GM12864 (cell line): ENCODE measurements at regions not wholly inside any gene's neighbourhood (a gene's known extent, or its start where the extent isn't known, plus 50 kb on each side); places are given as distances from the start of the nearest gene placed in this dataset.
"Not testable (repeated sequence)": the region's sequence is repeated elsewhere in the genome, so short reads cannot be mapped to it uniquely, and the experiment has no call there.

Experiments
- DNase-seq: peaks from one replicate; pipeline ENCODE4 v3.0.0-alpha.2; 2011; ENCODE audit warnings: low read depth
- H3K4me3 ChIP-seq: 2 replicates; pipeline ENCODE4 v1.5.1; 2011; ENCODE audit warnings: mild to moderate bottlenecking, low read depth, low read length, control low read depth
- CTCF ChIP-seq: IDR thresholded peaks from 2 replicates; pipeline ENCODE4 v1.5.1; 2011; ENCODE audit warnings: low read depth, mild to moderate bottlenecking, moderate library complexity, low read length, control low read depth, inconsistent platforms; ENCODE audit errors: missing control alignments

GRCh38 chr16:80105160-80105559, 435.6 kb upstream of the DYNLRB2 start:
- H3K4me3 ChIP-seq: no peak overlapping the region
- DNase-seq: no peak
- TF ChIP-seq CTCF: no peak

- DNase-seq: no peak
- no peak overlapping the region for H3K4me3 ChIP-seq
- TF ChIP-seq CTCF: no peak
Measured at GRCh38 chr16:80104401-80104800, 436.4 kb upstream of the DYNLRB2 start.

- TF ChIP-seq CTCF: no peak
- H3K4me3 ChIP-seq: no peak overlapping the region
- no peak for DNase-seq
Measured at GRCh38 chr16:80103463-80103862, 437.3 kb upstream of the DYNLRB2 start.

- DNase-seq: no peak
- TF ChIP-seq CTCF: no peak
- H3K4me3 ChIP-seq: no peak overlapping the region
Measured at GRCh38 chr16:80100846-80101451, 439.8 kb upstream of the DYNLRB2 start.

GRCh38 chr16:80100186-80100585, 440.6 kb upstream of the DYNLRB2 start:
- TF ChIP-seq CTCF: no peak
- DNase-seq: no peak
- H3K4me3 ChIP-seq: no peak overlapping the region

GRCh38 chr16:80097098-80097497, 443.7 kb upstream of the DYNLRB2 start:
- TF ChIP-seq CTCF: no peak
- DNase-seq: no peak
- no peak overlapping the region for H3K4me3 ChIP-seq

- H3K4me3 ChIP-seq: no peak overlapping the region
- no peak for TF ChIP-seq CTCF
- no peak for DNase-seq
Measured at GRCh38 chr16:80092681-80093080, 448.1 kb upstream of the DYNLRB2 start.

GRCh38 chr16:80091453-80091852, 449.3 kb upstream of the DYNLRB2 start:
- DNase-seq, H3K4me3 ChIP-seq: not testable (repeated sequence)
